Cardiac fibroblast (primary cell): ENCODE measurements at regions not wholly inside any gene's neighbourhood (a gene's known extent, or its start where the extent isn't known, plus 50 kb on each side); places are given as distances from the start of the nearest gene placed in this dataset.

Source experiments
- DNase-seq, 2 donors: peaks; one replicate each; pipeline versions ENCODE4 v3.0.0 to v3.0.0-alpha.2; 2010; ENCODE audit warnings: low read depth in 2 of 2
- H3K4me3 ChIP-seq, 2 donors: replicated peaks in 1 of 2; 1 replicate in 1 of 2; 2 replicates in 1 of 2; pipeline ENCODE4 v1.5.1; 2011; ENCODE audit warnings: low read depth in 2 of 2, low read length in 2 of 2, mild to moderate bottlenecking in 2 of 2, moderate library complexity in 1 of 2
- CTCF ChIP-seq: IDR thresholded peaks from one replicate; pipeline ENCODE4 v1.5.1; 2011; ENCODE audit warnings: low read depth, mild to moderate bottlenecking, low read length, inconsistent platforms

GRCh38 chr4:178881937-178882336 lies 1439.7 kb upstream of the AGA start:
- no peak for TF ChIP-seq CTCF
- DNase-seq: no peak
- H3K4me3 ChIP-seq: no peak overlapping the region

GRCh38 chr4:178894126-178894525 lies 1451.9 kb upstream of the AGA start:
- no peak overlapping the region for H3K4me3 ChIP-seq
- TF ChIP-seq CTCF: no peak
- no peak for DNase-seq

GRCh38 chr4:178899084-178899483 lies 1456.8 kb upstream of the AGA start:
- no peak for DNase-seq
- no peak for TF ChIP-seq CTCF
- no peak overlapping the region for H3K4me3 ChIP-seq

- no peak for TF ChIP-seq CTCF
- no peak for DNase-seq
- H3K4me3 ChIP-seq: no peak overlapping the region
These were observed 1475.5 kb upstream of the AGA start for GRCh38 chr4:178917756-178918155.

GRCh38 chr4:178937130-178937529 lies 1494.9 kb upstream of the AGA start:
- H3K4me3 ChIP-seq: no peak overlapping the region
- DNase-seq: no peak
- TF ChIP-seq CTCF: no peak

- H3K4me3 ChIP-seq: no peak overlapping the region
- DNase-seq: no peak
- no peak for TF ChIP-seq CTCF
These were observed 1499.7 kb upstream of the AGA start for GRCh38 chr4:178941975-178942374.

- no peak overlapping the region for H3K4me3 ChIP-seq
- no peak for DNase-seq
- TF ChIP-seq CTCF: no peak
These were observed 1511.3 kb upstream of the AGA start for GRCh38 chr4:178953447-178954120.
